ENCODE measurements at regions not wholly inside any gene's neighbourhood (a gene's known extent, or its start where the extent isn't known, plus 50 kb on each side); places are given as distances from the start of the nearest gene placed in this dataset.
A peak's percentile ranks its signal among the peaks of the same experiment; 100 is the strongest.
"Not testable (repeated sequence)": the region's sequence is repeated elsewhere in the genome, so short reads cannot be mapped to it uniquely, and the experiment has no call there.

- Histone ChIP-seq H3K9me3 (ENCODE audit: insufficient read depth, low read depth, low read length) (peaks cover 13% of the 10 kb centered on the region; the same call in 1 of the 2 replicates), H3K9ac (ENCODE audit: low read depth, low read length) (no peak overlapping the region), H3K27ac (ENCODE audit: low read depth, low read length) (peak overlapping the region; percentile 44; the same call in 1 of the 2 replicates), H3K4me1 (ENCODE audit: insufficient read depth, low read length) (peaks cover 8% of the 10 kb centered on the region; the same call in 1 of the 2 replicates), H3K27me3 (ENCODE audit: insufficient read depth, low read length) (no peaks in the 10 kb centered on the region), H3K4me3 (ENCODE audit: low read length) (no peak overlapping the region), H3K36me3 (ENCODE audit: insufficient read depth, low read length) (no peaks in the 10 kb centered on the region)
- 82% methylated on average over 3 of the region's 3 CpGs for WGBS
Measured at GRCh38 chr13:50757008-50757407, 86.5 kb downstream of the DLEU7 start.

- Histone ChIP-seq H3K9ac (ENCODE audit: low read depth, low read length) (no peak overlapping the region), H3K9me3 (ENCODE audit: insufficient read depth, low read depth, low read length) (peaks cover 13% of the 10 kb centered on the region; the same call in 1 of the 2 replicates), H3K27ac (ENCODE audit: low read depth, low read length) (no peak overlapping the region), H3K27me3 (ENCODE audit: insufficient read depth, low read length) (no peaks in the 10 kb centered on the region), H3K4me3 (ENCODE audit: low read length) (no peak overlapping the region), H3K4me1 (ENCODE audit: insufficient read depth, low read length) (peaks cover 8% of the 10 kb centered on the region; the same call in 1 of the 2 replicates), H3K36me3 (ENCODE audit: insufficient read depth, low read length) (no peaks in the 10 kb centered on the region)
- WGBS, result 96% methylated on average over 1 of the region's 1 CpG
Measured at GRCh38 chr13:50758796-50759195, 84.7 kb downstream of the DLEU7 start.

GRCh38 chr13:50760751-50761150 is 82.7 kb downstream of the DLEU7 start:
- Histone ChIP-seq H3K4me1 (ENCODE audit: insufficient read depth, low read length) (peaks cover 8% of the 10 kb centered on the region; the same call in 1 of the 2 replicates), H3K27ac (ENCODE audit: low read depth, low read length) (no peak overlapping the region), H3K9ac (ENCODE audit: low read depth, low read length) (no peak overlapping the region), H3K9me3 (ENCODE audit: insufficient read depth, low read depth, low read length) (peaks cover 13% of the 10 kb centered on the region; the same call in 1 of the 2 replicates), H3K4me3 (ENCODE audit: low read length) (no peak overlapping the region), H3K27me3 (ENCODE audit: insufficient read depth, low read length) (no peaks in the 10 kb centered on the region), H3K36me3 (ENCODE audit: insufficient read depth, low read length) (no peaks in the 10 kb centered on the region)
- WGBS, result no CpG with 5 or more reads among the region's 1 CpG

GRCh38 chr13:50761406-50761805 is 82.1 kb downstream of the DLEU7 start:
- Histone ChIP-seq H3K9ac (ENCODE audit: low read depth, low read length) (no peak overlapping the region), H3K36me3 (ENCODE audit: insufficient read depth, low read length) (no peaks in the 10 kb centered on the region), H3K4me1 (ENCODE audit: insufficient read depth, low read length) (peaks cover 8% of the 10 kb centered on the region; the same call in 1 of the 2 replicates), H3K27me3 (ENCODE audit: insufficient read depth, low read length) (no peaks in the 10 kb centered on the region), H3K27ac (ENCODE audit: low read depth, low read length) (no peak overlapping the region), H3K4me3 (ENCODE audit: low read length) (no peak overlapping the region), H3K9me3 (ENCODE audit: insufficient read depth, low read depth, low read length) (peaks cover 13% of the 10 kb centered on the region; the same call in 1 of the 2 replicates)
- 80% methylated on average over 1 of the region's 1 CpG for WGBS

- Histone ChIP-seq H3K9me3 (ENCODE audit: insufficient read depth, low read depth, low read length) (peaks cover 7% of the 10 kb centered on the region; the same call in 1 of the 2 replicates), H3K27me3 (ENCODE audit: insufficient read depth, low read length) (no peaks in the 10 kb centered on the region), H3K27ac (ENCODE audit: low read depth, low read length) (no peak overlapping the region), H3K4me3 (ENCODE audit: low read length) (no peak overlapping the region), H3K4me1 (ENCODE audit: insufficient read depth, low read length) (no peaks in the 10 kb centered on the region), H3K36me3 (ENCODE audit: insufficient read depth, low read length) (no peaks in the 10 kb centered on the region), H3K9ac (ENCODE audit: low read depth, low read length) (no peak overlapping the region)
- 84% methylated on average over 4 of the region's 4 CpGs for WGBS
Measured at GRCh38 chr13:50762969-50763567, 80.4 kb downstream of the DLEU7 start.

- 89% methylated on average over 6 of the region's 6 CpGs for WGBS
- Histone ChIP-seq H3K27me3 (ENCODE audit: insufficient read depth, low read length) (no peaks in the 10 kb centered on the region), H3K4me1 (ENCODE audit: insufficient read depth, low read length) (no peaks in the 10 kb centered on the region), H3K36me3 (ENCODE audit: insufficient read depth, low read length) (no peaks in the 10 kb centered on the region), H3K9ac (ENCODE audit: low read depth, low read length) (no peak overlapping the region), H3K4me3 (ENCODE audit: low read length) (no peak overlapping the region), H3K27ac (ENCODE audit: low read depth, low read length) (no peak overlapping the region), H3K9me3 (ENCODE audit: insufficient read depth, low read depth, low read length) (no peaks in the 10 kb centered on the region)
Measured at GRCh38 chr13:50766013-50766412, 77.5 kb downstream of the DLEU7 start.

- 91% methylated on average over 3 of the region's 3 CpGs for WGBS
- Histone ChIP-seq H3K9me3 (ENCODE audit: insufficient read depth, low read depth, low read length) (no peaks in the 10 kb centered on the region), H3K36me3 (ENCODE audit: insufficient read depth, low read length) (no peaks in the 10 kb centered on the region), H3K4me1 (ENCODE audit: insufficient read depth, low read length) (no peaks in the 10 kb centered on the region), H3K4me3 (ENCODE audit: low read length) (no peak overlapping the region), H3K27ac (ENCODE audit: low read depth, low read length) (no peak overlapping the region), H3K9ac (ENCODE audit: low read depth, low read length) (no peak overlapping the region), H3K27me3 (ENCODE audit: insufficient read depth, low read length) (no peaks in the 10 kb centered on the region)
Measured at GRCh38 chr13:50766695-50767094, 76.8 kb downstream of the DLEU7 start.

GRCh38 chr13:50772881-50773280 is 70.6 kb downstream of the DLEU7 start:
- H3K27ac ChIP-seq (ENCODE audit: low read depth, low read length); H3K9ac ChIP-seq (ENCODE audit: low read depth, low read length); H3K36me3 ChIP-seq (ENCODE audit: insufficient read depth, low read length); H3K4me3 ChIP-seq (ENCODE audit: low read length); H3K4me1 ChIP-seq (ENCODE audit: insufficient read depth, low read length); H3K27me3 ChIP-seq (ENCODE audit: insufficient read depth, low read length): not testable (repeated sequence)
- WGBS, result 93% methylated on average over 9 of the region's 9 CpGs
- H3K9me3 ChIP-seq (ENCODE audit: insufficient read depth, low read depth, low read length), result peaks cover 14% of the 10 kb centered on the region
